ENCODE measurements at regions not wholly inside any gene's neighbourhood (a gene's known extent, or its start where the extent isn't known, plus 50 kb on each side); places are given as distances from the start of the nearest gene placed in this dataset.

DNA sequence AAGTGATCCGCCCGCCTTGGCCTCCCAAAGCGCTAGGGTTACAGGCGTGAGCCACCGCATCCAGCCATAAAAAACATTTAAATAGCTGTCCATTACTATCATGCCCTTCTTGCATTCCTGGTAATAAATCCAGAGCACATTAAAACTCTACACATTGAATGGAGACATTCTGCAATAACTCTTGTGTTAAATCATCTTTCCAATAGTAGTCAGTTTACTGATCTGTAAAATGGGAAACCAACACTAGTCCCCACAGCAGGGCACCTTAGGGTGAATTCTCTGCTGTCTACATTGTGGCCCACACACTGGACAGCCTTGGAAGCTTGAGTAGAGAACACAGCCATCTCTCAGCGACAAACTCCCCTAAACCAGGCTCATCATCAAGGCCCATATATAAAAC, 85.5 kb upstream of the NUDT4 start (continued):
- TF ChIP-seq, protein P1, sequence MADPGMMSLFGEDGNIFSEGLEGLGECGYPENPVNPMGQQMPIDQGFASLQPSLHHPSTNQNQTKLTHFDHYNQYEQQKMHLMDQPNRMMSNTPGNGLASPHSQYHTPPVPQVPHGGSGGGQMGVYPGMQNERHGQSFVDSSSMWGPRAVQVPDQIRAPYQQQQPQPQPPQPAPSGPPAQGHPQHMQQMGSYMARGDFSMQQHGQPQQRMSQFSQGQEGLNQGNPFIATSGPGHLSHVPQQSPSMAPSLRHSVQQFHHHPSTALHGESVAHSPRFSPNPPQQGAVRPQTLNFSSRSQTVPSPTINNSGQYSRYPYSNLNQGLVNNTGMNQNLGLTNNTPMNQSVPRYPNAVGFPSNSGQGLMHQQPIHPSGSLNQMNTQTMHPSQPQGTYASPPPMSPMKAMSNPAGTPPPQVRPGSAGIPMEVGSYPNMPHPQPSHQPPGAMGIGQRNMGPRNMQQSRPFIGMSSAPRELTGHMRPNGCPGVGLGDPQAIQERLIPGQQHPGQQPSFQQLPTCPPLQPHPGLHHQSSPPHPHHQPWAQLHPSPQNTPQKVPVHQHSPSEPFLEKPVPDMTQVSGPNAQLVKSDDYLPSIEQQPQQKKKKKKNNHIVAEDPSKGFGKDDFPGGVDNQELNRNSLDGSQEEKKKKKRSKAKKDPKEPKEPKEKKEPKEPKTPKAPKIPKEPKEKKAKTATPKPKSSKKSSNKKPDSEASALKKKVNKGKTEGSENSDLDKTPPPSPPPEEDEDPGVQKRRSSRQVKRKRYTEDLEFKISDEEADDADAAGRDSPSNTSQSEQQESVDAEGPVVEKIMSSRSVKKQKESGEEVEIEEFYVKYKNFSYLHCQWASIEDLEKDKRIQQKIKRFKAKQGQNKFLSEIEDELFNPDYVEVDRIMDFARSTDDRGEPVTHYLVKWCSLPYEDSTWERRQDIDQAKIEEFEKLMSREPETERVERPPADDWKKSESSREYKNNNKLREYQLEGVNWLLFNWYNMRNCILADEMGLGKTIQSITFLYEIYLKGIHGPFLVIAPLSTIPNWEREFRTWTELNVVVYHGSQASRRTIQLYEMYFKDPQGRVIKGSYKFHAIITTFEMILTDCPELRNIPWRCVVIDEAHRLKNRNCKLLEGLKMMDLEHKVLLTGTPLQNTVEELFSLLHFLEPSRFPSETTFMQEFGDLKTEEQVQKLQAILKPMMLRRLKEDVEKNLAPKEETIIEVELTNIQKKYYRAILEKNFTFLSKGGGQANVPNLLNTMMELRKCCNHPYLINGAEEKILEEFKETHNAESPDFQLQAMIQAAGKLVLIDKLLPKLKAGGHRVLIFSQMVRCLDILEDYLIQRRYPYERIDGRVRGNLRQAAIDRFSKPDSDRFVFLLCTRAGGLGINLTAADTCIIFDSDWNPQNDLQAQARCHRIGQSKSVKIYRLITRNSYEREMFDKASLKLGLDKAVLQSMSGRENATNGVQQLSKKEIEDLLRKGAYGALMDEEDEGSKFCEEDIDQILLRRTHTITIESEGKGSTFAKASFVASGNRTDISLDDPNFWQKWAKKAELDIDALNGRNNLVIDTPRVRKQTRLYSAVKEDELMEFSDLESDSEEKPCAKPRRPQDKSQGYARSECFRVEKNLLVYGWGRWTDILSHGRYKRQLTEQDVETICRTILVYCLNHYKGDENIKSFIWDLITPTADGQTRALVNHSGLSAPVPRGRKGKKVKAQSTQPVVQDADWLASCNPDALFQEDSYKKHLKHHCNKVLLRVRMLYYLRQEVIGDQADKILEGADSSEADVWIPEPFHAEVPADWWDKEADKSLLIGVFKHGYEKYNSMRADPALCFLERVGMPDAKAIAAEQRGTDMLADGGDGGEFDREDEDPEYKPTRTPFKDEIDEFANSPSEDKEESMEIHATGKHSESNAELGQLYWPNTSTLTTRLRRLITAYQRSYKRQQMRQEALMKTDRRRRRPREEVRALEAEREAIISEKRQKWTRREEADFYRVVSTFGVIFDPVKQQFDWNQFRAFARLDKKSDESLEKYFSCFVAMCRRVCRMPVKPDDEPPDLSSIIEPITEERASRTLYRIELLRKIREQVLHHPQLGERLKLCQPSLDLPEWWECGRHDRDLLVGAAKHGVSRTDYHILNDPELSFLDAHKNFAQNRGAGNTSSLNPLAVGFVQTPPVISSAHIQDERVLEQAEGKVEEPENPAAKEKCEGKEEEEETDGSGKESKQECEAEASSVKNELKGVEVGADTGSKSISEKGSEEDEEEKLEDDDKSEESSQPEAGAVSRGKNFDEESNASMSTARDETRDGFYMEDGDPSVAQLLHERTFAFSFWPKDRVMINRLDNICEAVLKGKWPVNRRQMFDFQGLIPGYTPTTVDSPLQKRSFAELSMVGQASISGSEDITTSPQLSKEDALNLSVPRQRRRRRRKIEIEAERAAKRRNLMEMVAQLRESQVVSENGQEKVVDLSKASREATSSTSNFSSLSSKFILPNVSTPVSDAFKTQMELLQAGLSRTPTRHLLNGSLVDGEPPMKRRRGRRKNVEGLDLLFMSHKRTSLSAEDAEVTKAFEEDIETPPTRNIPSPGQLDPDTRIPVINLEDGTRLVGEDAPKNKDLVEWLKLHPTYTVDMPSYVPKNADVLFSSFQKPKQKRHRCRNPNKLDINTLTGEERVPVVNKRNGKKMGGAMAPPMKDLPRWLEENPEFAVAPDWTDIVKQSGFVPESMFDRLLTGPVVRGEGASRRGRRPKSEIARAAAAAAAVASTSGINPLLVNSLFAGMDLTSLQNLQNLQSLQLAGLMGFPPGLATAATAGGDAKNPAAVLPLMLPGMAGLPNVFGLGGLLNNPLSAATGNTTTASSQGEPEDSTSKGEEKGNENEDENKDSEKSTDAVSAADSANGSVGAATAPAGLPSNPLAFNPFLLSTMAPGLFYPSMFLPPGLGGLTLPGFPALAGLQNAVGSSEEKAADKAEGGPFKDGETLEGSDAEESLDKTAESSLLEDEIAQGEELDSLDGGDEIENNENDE (IDR thresholded peaks at IDR 0.05; ENCODE audit: insufficient replicate concordance, low read length), result no peak
- TF ChIP-seq POU5F1 (IDR thresholded peaks at IDR 0.05; ENCODE audit: low read depth, low read length) (no peak), ASH2L (IDR thresholded peaks at IDR 0.05; ENCODE audit: low read length) (no peak), EZH2 (IDR thresholded peaks at IDR 0.05; ENCODE audit: low read depth, low read length, severe bottlenecking) (no peak), SIX5 (IDR thresholded peaks at IDR 0.05; ENCODE audit: low read depth, low read length) (no peak), GTF2F1 (IDR thresholded peaks at IDR 0.05; ENCODE audit: borderline replicate concordance, low read depth, low read length) (no peak), SIRT6 (IDR thresholded peaks at IDR 0.05; ENCODE audit: low read length) (no peak), RFX5 (IDR thresholded peaks at IDR 0.05; ENCODE audit: borderline replicate concordance, low read depth, low read length) (no peak), CHD1 (IDR thresholded peaks at IDR 0.05; ENCODE audit: low read depth, low read length) (no peak)

Data from H1 (cell line).